ENCODE measurements at regions not wholly inside any gene's neighbourhood (a gene's known extent, or its start where the extent isn't known, plus 50 kb on each side); places are given as distances from the start of the nearest gene placed in this dataset.
"Not testable (repeated sequence)": the region's sequence is repeated elsewhere in the genome, so short reads cannot be mapped to it uniquely, and the experiment has no call there.

- TF ChIP-seq CTCF (IDR thresholded peaks at IDR 0.05; ENCODE audit: borderline replicate concordance, insufficient read depth, low read depth, low read length) = no peak
These were observed 71.3 kb downstream of the SOX9 start for GRCh38 chr17:72191921-72192799.

DNA sequence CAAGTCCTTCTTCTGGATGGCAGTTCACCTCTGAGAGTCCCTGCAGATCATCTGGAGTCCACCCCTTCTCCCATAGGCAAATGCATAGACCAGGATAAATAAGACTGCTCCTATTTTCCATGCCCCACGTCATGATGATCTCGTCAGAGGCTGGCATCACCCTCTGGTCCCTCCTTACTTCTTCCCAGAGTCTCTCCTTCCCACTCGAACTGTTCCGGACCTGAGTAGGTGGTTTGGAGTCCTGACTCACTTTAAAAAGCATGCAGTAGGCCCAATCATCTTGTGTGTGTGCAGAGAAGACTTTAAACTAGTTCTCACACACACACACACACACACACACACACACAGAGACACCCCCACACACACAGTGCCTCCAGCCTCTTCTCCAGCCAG, 72.0 kb downstream of the SOX9 start:
- no peak for TF ChIP-seq CTCF (IDR thresholded peaks at IDR 0.05; ENCODE audit: borderline replicate concordance, insufficient read depth, low read depth, low read length)
- H3K4me3 ChIP-seq (ENCODE audit: low read depth, low read length) = no peak overlapping the region

More at GRCh38 chr17:72191921-72192799, 71.3 kb downstream of the SOX9 start:
- no peak overlapping the region for H3K4me3 ChIP-seq (ENCODE audit: low read depth, low read length)

DNA sequence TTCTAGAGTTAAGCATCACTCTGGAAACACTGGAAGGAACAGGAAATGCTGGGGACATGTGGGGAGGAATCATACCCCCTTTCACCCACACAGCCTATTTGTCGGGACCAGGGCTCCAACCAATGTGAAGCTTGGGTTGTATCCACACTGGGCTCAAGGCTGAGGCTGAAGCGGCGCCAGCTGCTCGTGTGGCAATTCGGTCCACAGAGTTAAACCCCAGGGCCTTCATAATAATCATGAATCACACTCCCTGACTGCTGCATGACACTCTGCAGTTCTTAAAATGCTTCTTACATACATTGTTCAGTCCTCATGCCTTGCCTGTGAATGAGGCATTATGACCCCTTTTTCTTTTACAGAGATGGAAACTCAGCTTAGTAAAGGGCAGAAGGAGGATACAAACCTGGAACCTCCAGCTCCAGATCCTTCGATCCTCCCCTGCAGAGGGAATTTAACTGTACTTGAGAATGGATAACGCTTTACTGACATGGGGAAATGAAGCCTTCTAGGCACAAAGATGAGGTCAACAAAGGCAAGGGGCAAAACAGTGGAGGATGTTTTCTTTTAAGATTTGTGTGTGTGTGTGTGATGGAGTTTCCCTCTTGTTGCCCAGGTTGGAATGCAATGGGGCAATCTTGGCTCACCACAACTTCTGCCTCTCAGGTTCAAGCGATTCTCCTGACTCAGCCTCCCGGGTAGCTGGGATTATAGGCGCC, 72.7 kb downstream of the SOX9 start:
- no peak overlapping the region for H3K4me3 ChIP-seq (ENCODE audit: low read depth, low read length)
- no peak for TF ChIP-seq CTCF (IDR thresholded peaks at IDR 0.05; ENCODE audit: borderline replicate concordance, insufficient read depth, low read depth, low read length)

DNA sequence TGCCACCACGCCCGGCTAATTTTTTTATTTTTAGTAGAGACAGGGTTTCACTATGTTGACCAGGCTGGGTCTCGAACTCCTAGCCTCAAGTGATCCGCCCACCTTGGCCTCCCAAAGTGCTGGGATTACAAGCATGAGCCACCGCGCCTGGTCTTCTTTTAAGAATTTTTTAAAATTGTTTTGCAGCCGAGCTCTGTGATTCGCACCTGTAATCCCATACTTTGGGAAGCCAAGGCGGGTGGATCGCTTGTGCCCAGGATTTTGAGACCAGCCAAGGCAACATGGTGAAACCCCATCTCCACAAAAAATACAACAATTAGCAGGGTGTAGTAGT, 73.3 kb downstream of the SOX9 start:
- H3K4me3 ChIP-seq (ENCODE audit: low read depth, low read length) = not testable (repeated sequence)

DNA sequence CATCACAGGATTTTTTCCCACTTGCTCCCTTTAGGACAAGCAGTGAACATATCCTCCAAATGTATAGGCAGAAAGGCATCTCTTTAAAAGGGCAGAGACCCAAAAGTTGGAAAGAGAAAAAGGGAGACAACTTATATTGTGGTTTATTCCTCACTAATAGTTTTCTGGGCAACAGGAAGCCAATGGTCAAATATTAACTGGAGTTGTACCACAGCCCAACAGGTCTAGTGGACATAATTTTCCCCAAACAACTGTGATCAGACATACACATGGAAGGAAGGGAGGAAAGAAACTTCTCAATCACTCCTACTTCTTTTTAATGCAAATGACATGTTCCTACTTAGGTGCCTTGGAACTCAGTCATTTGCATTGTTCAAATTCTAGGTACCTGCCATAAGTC, 78.4 kb downstream of the SOX9 start:
- no peak for TF ChIP-seq CTCF (IDR thresholded peaks at IDR 0.05; ENCODE audit: borderline replicate concordance, insufficient read depth, low read depth, low read length)
- H3K4me3 ChIP-seq (ENCODE audit: low read depth, low read length) = no peak overlapping the region

- H3K4me3 ChIP-seq (ENCODE audit: low read depth, low read length) = no peak overlapping the region
- no peak for TF ChIP-seq CTCF (IDR thresholded peaks at IDR 0.05; ENCODE audit: borderline replicate concordance, insufficient read depth, low read depth, low read length)
These were observed 83.9 kb downstream of the SOX9 start for GRCh38 chr17:72204742-72205141.

DNA sequence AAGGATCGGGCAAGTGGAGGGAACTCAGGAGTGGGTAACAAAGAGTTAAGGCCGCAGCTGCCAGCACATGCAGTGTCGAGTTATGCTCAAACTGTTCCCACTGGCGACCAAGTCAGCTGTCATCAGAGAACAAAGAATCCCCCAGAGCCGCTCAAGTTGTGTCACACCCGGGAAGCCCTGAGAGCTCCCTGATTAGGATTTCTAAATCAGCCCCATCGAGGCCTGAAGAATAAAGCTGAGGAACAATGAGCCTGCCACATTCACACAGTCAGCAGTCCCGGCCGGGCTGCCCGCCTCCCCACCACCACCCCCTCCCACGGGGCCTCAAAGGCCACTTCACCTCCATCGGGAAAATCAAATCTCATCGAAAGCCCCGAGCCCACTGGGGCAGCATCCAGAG, 84.5 kb downstream of the SOX9 start:
- H3K4me3 ChIP-seq (ENCODE audit: low read depth, low read length) = no peak overlapping the region
- no peak for TF ChIP-seq CTCF (IDR thresholded peaks at IDR 0.05; ENCODE audit: borderline replicate concordance, insufficient read depth, low read depth, low read length)
